NCI-H2107 (cell line): ENCODE measurements at regions not wholly inside any gene's neighbourhood (a gene's known extent, or its start where the extent isn't known, plus 50 kb on each side); places are given as distances from the start of the nearest gene placed in this dataset.
"Not testable (repeated sequence)": the region's sequence is repeated elsewhere in the genome, so short reads cannot be mapped to it uniquely, and the experiment has no call there.

Experiments used
- DNase-seq: peaks from one replicate; lab custom pipeline; 2025; lab: John Stamatoyannopoulos, UW

- not testable (repeated sequence) for DNase-seq
Measured at GRCh38 chr4:32716090-32716620, 1996.0 kb downstream of the PCDH7 start.

GRCh38 chr4:32735856-32736590 lies 2015.9 kb downstream of the PCDH7 start:
- no peak for DNase-seq

GRCh38 chr4:32744211-32744610 lies 2024.0 kb downstream of the PCDH7 start:
- no peak for DNase-seq

GRCh38 chr4:32745351-32745750 lies 2025.2 kb downstream of the PCDH7 start:
- DNase-seq = no peak

- DNase-seq = no peak
Measured at GRCh38 chr4:32748061-32748460, 2027.9 kb downstream of the PCDH7 start.

GRCh38 chr4:32748498-32748897 lies 2028.3 kb downstream of the PCDH7 start:
- no peak for DNase-seq

- no peak for DNase-seq
Measured at GRCh38 chr4:32752962-32753361, 2032.8 kb downstream of the PCDH7 start.

GRCh38 chr4:32768664-32769389 lies 2048.7 kb downstream of the PCDH7 start:
- DNase-seq = no peak

GRCh38 chr4:32771491-32771890 lies 2051.3 kb downstream of the PCDH7 start:
- DNase-seq = no peak

- no peak for DNase-seq
Measured at GRCh38 chr4:32775049-32775448, 2054.9 kb downstream of the PCDH7 start.

- DNase-seq = no peak
Measured at GRCh38 chr4:32776435-32777203, 2056.4 kb downstream of the PCDH7 start.

- DNase-seq = no peak
Measured at GRCh38 chr4:32778025-32778424, 2057.9 kb downstream of the PCDH7 start.

GRCh38 chr4:32778938-32779337 lies 2058.8 kb downstream of the PCDH7 start:
- DNase-seq = no peak

GRCh38 chr4:32789026-32789608 lies 2068.9 kb downstream of the PCDH7 start:
- no peak for DNase-seq

GRCh38 chr4:32790803-32791202 lies 2070.6 kb downstream of the PCDH7 start:
- no peak for DNase-seq

- DNase-seq = no peak
Measured at GRCh38 chr4:32798471-32799159, 2078.4 kb downstream of the PCDH7 start.

- DNase-seq = no peak
Measured at GRCh38 chr4:32824336-32824735, 2104.2 kb downstream of the PCDH7 start.

GRCh38 chr4:32826169-32826568 lies 2106.0 kb downstream of the PCDH7 start:
- DNase-seq = no peak

GRCh38 chr4:32830160-32830559 lies 2110.0 kb downstream of the PCDH7 start:
- DNase-seq = no peak

GRCh38 chr4:32831104-32831503 lies 2110.9 kb downstream of the PCDH7 start:
- no peak for DNase-seq

- no peak for DNase-seq
Measured at GRCh38 chr4:32840461-32841189, 2120.5 kb downstream of the PCDH7 start.
